C4-2B (cell line): ENCODE measurements at regions not wholly inside any gene's neighbourhood (a gene's known extent, or its start where the extent isn't known, plus 50 kb on each side); places are given as distances from the start of the nearest gene placed in this dataset.

Experiments
- CTCF ChIP-seq: fragments of 450-650 bp; conservative IDR thresholded peaks from 2 replicates; pipeline ENCODE4 v1.5.1; 2017; ENCODE audit warnings: mild to moderate bottlenecking
- ZFX ChIP-seq: fragments of 450-650 bp; IDR thresholded peaks from 2 replicates; pipeline ENCODE4 v1.6.1; 2017

GRCh38 chr10:88023676-88024075, 160.3 kb downstream of the PTEN start:
- TF ChIP-seq CTCF (no peak), ZFX (no peak)
